SK-MEL-5 (cell line): ENCODE measurements at regions not wholly inside any gene's neighbourhood (a gene's known extent, or its start where the extent isn't known, plus 50 kb on each side); places are given as distances from the start of the nearest gene placed in this dataset.
"Not testable (repeated sequence)": the region's sequence is repeated elsewhere in the genome, so short reads cannot be mapped to it uniquely, and the experiment has no call there.

ENCODE experiments used
- DNase-seq: peaks from one replicate; pipeline ENCODE4 v3.0.0-alpha.2; 2016; ENCODE audit warnings: low read depth, low spot score
- in situ Hi-C: cut with HindIII; loops from 2 replicates; pipeline ENCODE4 v1.10.0; 2016; ENCODE audit warnings: low sequenced_read_pairs, high pct_unique_total_duplicates, low pct_unique_long_range_greater_than_20kb

- DNase-seq: no peak
- in situ Hi-C loops: no loop called here
These were observed 1513.3 kb downstream of the FAM181B start for GRCh38 chr11:81220146-81220895.

GRCh38 chr11:81219661-81220060 lies 1514.0 kb downstream of the FAM181B start:
- no peak for DNase-seq
- in situ Hi-C loops: no loop called here

GRCh38 chr11:81218440-81218839 lies 1515.2 kb downstream of the FAM181B start:
- in situ Hi-C loops: no loop called here
- no peak for DNase-seq

GRCh38 chr11:81211050-81211449 lies 1522.6 kb downstream of the FAM181B start:
- DNase-seq: no peak
- in situ Hi-C loops: no loop called here

DNA sequence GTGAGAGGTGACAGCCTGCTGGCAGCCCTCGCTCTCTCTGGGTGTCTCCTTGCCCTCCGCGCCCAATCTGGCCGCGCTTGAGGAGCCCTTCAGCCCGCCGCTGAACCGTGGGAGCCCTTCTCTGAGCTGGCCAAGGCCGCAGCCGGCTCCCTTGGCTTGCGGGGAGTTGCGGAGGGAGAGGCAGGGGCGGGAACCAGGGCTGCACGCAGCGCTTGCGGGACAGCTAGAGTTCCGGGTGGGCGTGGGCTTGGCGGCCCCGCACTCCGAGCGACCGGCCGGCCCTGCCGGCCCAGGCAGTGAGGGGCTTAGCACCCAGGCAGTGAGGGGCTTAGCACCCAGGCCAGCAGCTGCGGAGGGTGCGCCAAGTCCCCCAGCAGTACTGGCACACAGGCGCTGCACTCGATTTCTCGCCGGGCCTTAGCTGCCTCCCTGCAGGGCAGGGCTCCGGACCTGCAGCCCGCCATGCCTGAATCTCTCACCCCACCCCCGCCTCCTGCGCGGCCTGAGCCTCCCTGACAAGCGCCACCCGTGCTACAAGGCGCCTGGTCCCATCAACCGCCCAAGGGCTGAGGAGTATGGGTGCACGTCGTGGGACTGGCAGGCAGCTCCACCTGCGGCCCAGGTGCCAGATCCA lies 1526.1 kb downstream of the FAM181B start:
- no peak for DNase-seq
- in situ Hi-C loops: no loop called here

DNA sequence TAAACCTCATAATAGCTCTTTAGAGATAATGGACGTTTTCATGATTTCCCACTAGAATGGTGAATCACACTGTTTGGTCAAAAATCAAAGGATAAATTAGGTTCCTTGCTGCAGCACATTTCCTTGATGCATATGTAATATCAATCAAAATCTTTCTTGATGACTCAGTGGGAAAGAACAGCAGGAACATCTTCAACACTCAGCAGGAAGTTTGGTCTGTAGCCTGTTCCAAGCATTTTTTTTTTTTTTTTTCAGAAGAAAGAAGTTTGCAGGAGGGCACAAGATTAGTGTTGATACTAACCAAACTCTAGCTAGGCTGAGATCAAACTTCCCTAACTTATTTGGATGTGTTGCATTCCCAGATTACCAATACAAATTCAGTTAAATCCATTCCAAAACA lies 1529.8 kb downstream of the FAM181B start:
- no peak for DNase-seq
- in situ Hi-C loops: no loop called here

DNA sequence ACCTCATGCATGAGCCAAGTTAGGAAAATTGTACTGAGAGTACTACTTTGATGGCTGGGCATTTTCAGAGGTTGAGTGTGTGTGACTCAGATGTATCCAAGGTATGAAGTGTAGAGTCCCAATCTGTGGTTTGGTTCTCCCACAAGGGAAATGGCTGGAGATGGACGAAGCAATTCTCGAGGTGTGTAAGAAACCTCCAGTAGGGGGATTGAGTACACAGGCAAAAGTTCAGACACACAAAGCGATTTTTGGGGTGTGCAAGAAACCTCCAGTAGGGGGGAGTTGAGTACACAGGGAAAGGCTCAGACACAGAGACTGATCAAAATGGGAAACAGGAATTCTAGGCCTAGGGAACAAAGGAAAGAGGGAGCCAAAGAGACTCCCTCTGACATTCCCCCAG lies 1536.3 kb downstream of the FAM181B start:
- in situ Hi-C loops: no loop called here
- no peak for DNase-seq

- in situ Hi-C loops: no loop called here
These were observed 1541.1 kb downstream of the FAM181B start for GRCh38 chr11:81192516-81192915.

DNA sequence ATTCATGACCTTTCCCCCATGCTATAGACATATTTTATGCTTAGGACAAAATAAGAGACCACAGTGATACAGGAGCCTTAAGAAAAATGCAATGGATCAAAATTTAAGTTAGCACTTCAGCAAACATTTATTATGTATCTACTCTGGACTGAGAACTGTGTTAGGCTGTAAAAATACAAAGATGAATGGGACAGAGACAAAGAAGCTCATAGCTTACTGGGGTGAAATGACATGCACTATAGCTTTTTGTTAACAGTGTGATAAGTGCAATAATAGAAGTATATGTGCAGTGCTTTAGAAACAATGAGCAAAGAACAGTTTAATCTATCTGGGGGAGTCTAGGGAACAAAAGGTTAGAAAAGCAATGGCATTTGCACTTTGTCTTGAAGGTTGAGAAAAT lies 1543.1 kb downstream of the FAM181B start:
- in situ Hi-C loops: no loop called here
- DNase-seq: no peak

More at GRCh38 chr11:81192516-81192915, 1541.1 kb downstream of the FAM181B start:
- no peak for DNase-seq

DNA sequence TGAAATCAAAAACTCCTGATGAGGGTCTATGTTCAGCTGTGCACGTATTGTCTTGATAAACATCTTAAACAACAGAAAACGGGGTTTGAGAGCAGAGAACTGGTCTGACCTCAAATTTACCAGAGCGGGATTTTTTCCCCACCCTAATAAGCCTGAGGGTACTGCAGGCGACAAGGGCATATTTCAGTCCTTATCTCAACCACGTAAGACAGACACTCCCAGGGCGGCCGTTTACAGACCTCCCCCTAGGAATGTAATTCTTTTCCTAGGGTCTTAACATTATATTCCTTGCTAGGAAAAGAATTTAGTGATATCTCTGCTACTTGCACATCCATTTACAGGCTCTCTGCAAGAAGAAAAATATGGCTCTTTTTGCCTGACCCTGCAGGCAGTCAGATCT lies 1546.6 kb downstream of the FAM181B start:
- in situ Hi-C loops, DNase-seq: not testable (repeated sequence)

DNA sequence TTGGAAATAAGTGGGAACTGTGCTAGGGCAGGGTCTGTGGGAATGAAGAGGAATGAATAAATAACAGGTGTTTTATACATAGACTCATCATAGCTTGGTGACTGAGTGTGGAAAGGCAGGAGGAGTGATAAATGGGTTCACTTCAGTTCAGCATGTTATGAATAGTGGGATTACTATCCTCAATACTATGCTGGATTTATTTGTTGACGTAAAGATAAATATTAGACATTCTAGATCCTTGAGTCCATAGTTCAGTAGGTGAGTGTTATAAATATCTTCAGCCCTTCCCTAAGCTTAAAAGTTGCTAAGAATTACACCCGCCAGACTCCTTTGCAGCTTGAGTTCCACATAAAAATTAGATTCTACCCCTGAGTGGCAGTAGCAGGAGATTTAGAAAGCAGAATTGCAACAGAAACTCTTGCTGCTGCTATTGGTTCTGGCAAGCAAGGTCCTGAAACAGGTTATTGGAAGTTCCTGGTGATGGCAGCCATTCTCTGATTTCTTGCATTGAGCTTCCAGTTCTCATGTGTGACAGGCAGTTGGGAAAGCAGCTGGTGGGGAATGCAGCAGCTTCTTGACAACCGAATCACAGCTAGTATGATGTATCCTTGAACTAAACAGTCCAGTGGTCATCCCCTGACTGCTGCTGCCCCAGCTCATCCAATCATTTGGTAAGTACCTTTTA lies 1558.9 kb downstream of the FAM181B start:
- no peak for DNase-seq
- in situ Hi-C loops: no loop called here

- DNase-seq: no peak
- in situ Hi-C loops: no loop called here
These were observed 1568.5 kb downstream of the FAM181B start for GRCh38 chr11:81165164-81165563.

DNA sequence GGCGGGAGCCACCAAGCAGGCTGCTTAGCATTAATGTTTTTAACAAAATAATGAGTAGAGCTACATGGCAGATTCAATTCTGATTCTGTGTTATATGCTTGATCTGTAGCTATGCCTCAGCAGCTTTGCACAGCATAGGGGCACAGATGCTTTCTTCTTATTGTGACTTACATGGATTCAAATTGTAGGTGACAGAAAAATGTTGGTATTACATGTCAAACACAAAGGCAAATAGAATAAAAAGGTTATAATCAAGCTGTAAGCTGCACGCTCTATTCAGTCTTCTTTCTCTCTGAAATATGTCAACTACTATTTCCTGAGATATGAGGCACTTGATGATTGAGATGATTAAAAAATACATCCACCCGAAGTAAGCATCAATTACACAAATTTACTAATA lies 1573.8 kb downstream of the FAM181B start:
- in situ Hi-C loops: no loop called here
- DNase-seq: no peak

- in situ Hi-C loops: no loop called here
- DNase-seq: no peak
These were observed 1598.1 kb downstream of the FAM181B start for GRCh38 chr11:81135570-81135969.

GRCh38 chr11:81129618-81130017 lies 1604.0 kb downstream of the FAM181B start:
- in situ Hi-C loops: no loop called here
- no peak for DNase-seq

DNA sequence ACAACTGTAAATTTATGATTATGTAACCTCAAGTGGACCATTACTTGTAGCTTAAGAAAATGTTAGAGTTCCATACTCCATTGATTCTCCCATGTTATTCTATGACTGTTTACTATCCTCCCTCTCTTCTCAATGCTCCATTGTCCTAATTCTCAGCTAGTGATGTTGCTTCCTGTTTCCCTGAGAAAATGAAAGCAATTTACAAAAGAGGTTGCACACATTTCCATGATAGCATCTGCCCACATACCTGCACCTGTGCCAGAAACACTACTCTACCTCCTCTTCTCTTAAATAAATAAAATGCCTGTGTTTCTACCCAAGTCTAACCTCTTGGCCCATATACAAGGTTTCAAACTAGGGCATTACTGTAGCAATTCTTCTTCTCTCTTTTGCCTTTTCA lies 1620.9 kb downstream of the FAM181B start:
- no peak for DNase-seq
- in situ Hi-C loops: no loop called here

GRCh38 chr11:81104051-81104450 lies 1629.6 kb downstream of the FAM181B start:
- no peak for DNase-seq
- in situ Hi-C loops: no loop called here

GRCh38 chr11:81098471-81098870 lies 1635.2 kb downstream of the FAM181B start:
- no peak for DNase-seq
- in situ Hi-C loops: no loop called here

DNA sequence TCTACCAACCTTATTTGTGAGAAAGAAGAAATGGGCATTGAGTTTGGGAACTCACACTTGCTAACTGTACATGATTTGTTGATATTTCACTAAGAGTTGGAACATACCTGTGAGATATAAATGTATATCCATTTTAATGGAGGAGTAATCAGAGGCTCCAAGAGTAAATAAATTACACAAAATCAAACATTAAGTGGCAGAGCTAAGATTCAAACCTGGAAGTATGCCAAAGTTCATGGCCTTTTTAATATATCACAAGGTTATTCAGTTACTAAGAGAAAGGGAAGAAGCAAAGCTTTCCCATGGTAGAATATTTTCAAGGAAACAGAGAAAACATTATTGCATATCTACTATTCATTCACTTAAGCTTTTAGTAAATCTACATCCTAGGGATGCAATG lies 1641.1 kb downstream of the FAM181B start:
- no peak for DNase-seq
- in situ Hi-C loops: no loop called here
